HG03159 (cell line): ENCODE measurements at regions not wholly inside any gene's neighbourhood (a gene's known extent, or its start where the extent isn't known, plus 50 kb on each side); places are given as distances from the start of the nearest gene placed in this dataset.

Experiments used
- ATAC-seq: cut with Tn5 transposase; IDR thresholded peaks from one replicate; pipeline ENCODE4 v1.9.1; 2021; ENCODE audit warnings: mild to moderate bottlenecking, moderate library complexity; ENCODE audit not compliant: unreplicated experiment

DNA sequence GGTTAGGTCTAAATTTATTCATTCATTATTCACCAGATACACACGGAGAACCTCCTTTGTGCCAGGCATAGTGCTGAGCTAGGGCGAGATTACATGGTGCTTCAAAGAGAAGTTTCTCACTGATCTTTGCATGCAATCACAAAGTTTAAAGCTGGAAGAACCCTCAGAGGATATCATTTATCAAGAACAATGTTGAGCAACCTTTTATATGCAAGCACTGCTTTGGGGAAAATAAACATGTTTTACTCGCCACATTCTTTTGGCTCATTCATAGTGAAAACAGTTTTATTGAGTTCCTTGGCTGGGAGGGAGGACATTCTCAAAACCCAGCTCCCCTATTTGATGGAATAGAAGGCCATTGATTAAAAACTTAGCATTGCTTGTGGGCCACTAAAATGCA, 49.8 kb upstream of the XYLT1 start:
- no peak for ATAC-seq
